Muscle of back (tissue), 3 donors: ENCODE measurements at regions not wholly inside any gene's neighbourhood (a gene's known extent, or its start where the extent isn't known, plus 50 kb on each side); places are given as distances from the start of the nearest gene placed in this dataset.
A peak's percentile ranks its signal among the peaks of the same experiment; 100 is the strongest.

ENCODE experiments used
- DNase-seq, 3 donors: peaks; one replicate each; pipeline versions ENCODE4 v3.0.0 to v3.0.0-alpha.2; 2013

DNA sequence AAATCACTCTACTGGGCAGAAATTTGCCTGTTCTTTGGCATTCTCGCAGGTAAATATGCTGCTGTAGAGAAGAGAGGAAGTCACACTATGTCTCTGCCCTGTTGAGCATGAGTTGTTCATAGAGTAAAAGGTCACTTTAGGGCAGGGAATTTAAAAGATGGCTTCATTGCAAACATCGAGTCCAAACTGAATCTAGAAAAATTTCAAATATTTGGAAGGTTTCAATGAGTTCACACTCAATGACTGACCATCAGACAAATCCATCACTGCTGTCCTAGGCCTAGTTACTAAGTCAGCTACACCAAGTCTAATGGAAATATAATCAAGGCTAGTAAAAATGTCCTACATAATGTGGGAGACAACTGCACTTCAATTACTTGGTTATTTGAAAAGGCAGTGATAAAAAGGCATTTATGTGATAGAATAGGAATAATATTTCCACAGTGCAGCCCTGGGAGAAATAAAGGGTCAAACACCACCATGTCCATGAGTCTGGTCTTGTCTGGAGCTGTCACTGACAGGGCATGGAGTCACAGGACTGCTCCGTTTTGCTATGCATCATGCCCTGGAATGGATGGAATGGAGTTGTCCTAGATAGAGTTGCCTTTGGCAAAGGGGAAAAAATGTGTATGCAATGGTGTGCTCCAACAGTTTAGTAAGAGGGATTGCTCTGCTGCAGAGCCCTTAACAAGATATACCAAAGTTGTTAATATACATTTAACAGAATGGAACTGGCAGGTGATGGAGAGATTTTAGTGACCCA is 218.5 kb upstream of the DAPK1 start:
- no peak for DNase-seq

DNA sequence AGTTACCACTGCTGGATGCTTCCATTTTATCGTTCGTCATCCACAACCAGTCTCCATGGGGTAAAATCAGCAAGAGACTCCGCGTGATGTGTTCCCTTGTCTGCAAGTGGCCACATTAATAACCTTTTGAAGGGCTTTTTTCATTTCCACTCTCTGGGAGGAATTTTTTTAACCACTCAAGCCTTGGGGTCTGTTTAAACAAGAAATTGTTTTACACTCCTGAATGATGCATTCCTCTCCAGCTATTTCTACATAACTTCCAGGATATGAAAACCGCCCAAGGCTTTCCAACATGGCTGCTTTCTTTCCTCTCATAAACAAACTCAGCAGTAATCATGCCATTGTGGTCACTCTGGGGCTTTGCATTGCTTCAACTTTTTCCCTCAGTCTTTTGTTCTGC is 217.2 kb upstream of the DAPK1 start:
- peak in 1 of 3 donors; percentile 88 for DNase-seq

DNA sequence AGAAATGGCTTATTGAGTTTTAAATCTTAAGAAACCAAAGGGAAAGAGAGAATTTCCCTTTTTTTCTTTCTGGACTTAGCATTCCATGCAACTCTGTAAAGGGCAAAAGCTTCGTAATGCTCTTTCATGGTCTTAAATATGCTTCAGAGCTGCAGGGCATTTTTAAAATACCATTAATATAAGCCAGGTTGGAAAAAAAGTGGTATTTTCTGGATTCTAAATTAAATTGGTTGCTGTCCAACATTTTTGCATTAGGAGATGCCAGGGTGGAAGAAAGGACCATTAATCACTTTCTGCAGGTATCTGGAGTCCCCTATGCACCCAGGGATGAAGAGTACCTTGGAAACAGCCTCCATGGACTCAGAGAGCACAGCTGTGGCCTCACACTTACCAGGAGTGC is 215.1 kb upstream of the DAPK1 start:
- DNase-seq: no peak

DNA sequence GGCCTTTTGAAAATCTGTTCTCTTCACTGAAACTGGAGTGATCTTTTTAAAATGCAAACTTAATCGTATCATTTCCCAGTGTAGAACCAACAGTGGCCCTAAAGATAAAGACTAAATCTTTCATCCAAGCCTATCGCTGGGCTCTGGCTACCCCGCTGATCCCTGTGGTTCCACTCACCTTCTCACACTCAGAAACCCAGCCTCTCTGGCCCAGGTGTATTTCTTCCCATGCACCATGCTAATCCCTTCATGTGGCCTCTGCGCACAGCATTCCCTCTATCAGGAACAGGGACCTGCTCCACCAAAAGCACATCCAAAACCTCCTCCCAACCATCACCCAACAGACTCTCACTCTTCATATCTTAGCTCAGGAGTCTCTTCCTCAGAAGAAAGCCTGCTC is 214.1 kb upstream of the DAPK1 start:
- no peak for DNase-seq

DNA sequence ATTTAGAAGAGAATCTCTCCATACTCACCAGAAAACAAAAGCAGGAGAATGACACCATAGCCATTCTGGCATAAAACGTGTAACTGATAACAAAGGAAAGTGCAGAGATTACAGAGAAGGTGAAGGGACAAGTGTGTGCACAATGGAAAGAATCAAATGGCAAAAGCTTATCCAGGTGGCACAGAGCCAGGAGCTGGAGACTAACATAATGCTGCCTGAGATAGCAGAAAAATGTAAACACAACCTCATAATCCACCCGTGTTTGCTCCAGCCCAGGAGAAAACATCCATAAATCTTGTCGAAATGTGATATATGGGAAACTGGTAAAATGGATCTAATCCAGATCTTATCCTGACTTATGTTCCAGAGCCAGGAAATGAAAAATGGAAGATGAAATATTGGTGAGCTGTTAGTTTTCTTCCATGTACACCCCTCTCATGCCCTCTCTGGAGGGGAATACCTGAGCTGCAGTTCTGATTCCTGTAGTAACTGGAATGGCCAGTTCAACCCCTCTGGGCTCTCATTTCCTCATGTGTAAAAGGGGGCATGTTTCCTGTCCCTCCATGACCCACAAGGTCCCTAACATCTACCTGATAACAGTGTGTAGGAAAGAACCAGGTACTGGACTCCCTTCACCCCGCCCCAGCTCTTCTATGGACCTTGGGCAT is 212.3 kb upstream of the DAPK1 start:
- DNase-seq: peak in 1 of 3 donors; percentile 58

DNA sequence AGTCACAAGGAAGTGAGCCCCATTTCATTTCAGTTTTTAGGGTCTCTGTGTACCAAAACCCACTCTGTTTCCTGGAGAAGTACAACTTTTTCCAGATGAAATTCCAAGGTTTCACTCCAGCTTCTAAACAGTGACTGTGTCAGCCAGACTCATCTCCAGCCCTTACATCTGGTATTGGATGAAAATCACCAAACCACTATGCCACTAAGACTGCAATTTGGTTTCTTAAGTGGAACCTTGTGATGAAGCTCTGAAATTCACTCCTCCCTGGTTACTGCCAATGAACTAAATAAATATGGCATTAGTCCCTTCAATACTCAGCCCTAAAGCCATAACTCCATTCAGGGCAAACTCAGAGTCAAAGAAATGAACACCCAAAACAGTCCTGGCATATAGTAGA is 211.2 kb upstream of the DAPK1 start:
- DNase-seq: no peak

DNA sequence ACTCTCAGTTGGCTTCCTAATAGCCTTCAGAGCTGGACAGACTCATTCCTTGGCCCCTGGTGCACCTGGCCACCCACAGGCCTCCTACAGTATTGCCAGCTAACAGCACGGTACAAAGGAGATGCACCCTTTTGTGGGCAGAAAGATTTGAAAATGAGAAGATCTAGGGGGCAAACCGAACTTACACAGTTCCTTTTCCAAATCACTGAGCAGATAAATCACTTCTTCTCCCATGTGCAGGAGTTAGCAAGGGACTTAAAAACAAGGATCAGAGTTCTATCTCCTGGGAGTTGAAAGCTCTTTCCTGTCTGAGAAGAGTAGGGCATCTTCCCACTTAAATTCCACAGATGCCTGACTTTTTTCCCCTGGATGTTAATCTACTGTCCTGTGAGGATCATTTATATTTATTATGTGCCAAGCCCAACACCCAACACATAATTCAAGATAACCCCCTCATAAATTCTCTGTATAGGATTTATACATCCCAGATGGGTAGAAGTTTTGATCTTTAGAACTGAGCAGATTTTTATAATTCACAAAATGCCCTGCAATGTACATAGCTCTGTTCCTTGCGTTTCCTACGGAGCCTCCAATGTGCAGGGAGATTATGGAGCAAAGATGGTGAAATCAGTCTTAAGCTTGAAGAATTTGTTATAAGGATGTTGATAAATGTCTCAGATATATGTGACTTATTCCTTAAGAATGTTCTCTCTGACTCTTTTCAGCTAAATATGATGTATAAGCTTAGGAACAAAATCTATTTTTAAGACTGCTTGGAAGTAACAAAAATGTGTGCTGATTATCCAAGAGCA is 207.2 kb upstream of the DAPK1 start:
- DNase-seq: peak in 1 of 3 donors; percentile 89

DNA sequence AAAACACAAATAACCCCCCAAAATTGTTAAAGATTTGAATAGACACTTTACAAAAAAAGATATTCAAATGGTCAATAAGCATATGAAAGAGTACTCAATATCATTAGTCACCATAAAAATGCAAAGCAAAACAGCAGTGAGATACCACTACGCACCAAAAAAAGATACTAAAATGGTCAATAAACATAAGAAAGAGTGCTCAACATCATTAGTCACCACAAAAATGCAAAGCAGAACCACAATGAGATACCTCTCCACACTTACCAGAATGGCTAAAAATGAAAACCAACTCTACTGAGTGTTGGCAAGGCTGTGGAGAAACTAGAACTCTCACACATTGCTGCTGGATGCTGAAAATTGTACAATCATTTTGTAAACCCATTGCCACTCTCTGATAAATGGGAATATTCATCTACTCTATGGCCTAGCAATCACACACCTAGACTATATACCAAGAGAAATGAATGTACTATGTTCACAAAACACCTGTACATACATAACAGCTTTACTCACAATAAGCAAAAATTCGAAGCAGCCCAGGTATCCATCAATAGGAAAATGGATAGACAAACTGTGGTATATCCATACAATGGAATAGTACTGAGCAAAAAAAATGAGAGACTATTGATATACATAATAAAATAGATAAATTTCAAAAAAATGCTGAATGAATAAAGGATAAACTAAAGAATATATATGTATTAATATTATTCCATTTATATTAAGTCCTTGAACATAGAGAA is 205.0 kb upstream of the DAPK1 start:
- no peak for DNase-seq

DNA sequence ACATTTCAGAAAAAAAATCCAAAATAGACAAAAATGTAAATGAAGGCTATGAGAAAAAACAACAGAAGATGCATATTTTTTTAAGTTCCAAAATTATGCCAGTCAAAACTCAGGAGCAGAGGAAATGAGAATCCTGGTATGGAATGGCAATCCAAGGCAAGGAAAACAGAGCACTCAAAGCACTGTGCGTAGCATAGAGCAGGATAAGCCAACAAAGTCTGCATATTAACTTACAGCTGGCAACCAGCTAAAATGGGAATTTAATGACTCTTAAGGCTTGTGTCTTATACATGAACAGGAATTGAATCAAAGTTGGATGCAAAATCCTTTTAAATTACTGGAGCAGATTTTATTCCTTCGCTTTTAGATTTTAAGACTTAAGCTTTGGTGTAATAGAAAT is 203.5 kb upstream of the DAPK1 start:
- DNase-seq: peak in 1 of 3 donors; percentile 73

DNA sequence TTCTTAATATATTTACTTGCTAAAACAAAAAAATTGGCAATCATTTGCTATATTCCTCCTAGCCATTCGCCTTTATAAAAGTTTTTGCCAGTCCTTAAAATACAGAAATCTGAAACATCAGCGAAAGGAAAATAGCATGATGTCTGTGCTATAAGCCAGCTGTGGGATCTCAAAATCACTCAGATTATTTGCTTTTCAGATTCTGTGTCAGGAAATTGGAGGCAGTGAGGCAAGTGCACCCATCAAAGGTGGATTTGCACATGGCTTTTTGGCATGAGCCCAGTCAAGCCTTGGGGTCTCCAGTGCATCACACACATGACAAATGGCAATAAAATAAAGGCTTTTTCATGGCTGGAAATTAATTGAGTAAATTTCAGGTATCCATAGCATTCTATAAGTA is 196.8 kb upstream of the DAPK1 start:
- DNase-seq: peak in 2 of 3 donors; percentile 49 to 81

DNA sequence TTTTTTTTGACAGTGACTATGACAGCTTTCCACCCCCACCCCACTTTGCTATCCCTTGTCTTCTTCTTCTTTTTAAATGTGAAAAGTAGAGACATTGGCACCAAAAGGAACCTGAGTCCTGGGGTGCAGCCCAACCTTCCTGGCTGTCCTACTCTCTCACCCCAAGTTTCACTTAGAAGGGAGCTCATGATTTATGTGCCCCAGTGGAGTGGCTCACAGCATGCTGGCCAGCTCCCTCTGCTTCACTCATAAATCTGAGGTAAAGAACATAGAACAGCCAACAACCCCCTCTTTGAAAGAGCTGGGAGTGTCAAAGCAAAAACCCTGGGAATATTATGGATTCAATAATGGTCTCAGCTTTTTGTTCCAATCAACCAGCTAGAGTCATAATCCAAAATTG is 196.3 kb upstream of the DAPK1 start:
- DNase-seq: peak in 2 of 3 donors; percentile 64 to 90

DNA sequence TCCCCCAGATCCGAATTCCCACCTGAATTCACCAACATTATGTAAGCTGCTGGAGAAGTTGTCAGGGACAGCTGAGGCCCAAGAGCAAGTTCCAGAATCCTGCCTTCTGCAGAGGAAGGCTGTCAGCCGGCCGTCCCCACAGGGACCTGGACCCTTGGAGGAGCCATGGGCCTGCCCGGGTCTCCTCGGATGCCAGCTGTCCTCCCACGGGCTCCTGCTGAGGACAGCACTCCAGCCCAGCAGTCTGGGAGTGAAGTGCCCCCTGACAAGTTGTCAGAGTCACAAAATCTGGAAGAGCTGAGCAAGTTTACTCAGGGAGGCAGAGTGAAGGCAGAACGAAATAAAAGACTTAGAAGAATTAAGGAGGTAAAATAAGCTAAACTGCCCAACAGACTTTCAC is 192.5 kb upstream of the DAPK1 start:
- peak in 1 of 3 donors; percentile 57 for DNase-seq

DNA sequence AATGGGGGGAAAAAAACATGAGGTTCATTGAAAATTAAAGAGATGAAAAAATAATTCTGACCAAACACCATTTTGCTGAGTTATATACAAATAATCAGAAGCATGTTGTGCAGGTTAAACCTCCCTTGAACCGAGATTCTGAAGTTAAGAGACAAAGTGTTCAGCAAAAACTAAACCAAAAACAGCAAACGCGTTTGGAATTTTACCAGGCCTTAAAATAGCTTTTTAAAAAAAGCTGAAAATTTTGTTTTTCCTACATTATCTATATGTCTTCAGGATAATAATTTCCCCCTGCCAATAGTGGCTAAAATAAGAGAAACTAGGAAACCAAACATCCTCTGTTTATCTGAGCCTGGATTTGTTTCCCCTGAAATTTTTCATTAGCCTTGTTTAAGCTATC is 191.7 kb upstream of the DAPK1 start:
- peak in 2 of 3 donors; percentile 26 to 75 for DNase-seq

DNA sequence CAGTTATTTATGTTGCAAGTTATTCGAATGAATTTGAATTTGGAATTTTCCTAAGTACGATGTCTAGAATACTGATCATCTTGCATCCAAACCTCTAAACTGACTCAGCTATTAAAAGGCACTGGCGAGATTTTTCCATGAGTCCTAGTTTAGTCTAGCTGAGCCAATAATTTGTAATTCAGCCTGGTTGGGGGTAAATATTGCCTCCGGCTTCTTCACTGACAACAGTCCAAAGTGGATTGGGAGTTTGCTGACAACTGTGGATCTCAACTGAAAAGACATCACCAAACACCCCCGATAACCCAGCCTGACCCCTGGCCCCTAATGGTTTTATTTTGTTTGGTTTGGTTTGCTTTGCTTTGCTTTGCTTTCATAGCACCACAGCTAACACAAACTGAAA is 189.8 kb upstream of the DAPK1 start:
- DNase-seq: peak in 2 of 3 donors; percentile 38 to 58

DNA sequence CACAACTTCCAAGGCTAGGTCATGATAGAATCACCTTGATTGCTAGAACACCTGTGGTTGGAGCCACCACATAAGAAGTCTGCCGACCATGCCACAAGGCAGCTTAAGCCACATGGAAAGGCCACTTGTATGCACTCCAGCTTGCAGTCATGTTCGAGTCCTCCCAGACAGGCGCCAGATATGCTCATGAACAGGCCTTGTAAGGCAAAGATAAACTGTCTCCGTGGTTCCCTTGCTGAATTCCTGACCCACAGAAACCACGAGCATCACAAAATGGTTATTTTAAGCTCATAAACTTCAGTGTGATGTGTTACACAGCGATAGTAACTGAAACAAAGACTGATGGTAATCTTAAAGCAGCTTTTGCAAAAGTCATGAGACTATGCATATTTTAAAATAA is 188.4 kb upstream of the DAPK1 start:
- no peak for DNase-seq

DNA sequence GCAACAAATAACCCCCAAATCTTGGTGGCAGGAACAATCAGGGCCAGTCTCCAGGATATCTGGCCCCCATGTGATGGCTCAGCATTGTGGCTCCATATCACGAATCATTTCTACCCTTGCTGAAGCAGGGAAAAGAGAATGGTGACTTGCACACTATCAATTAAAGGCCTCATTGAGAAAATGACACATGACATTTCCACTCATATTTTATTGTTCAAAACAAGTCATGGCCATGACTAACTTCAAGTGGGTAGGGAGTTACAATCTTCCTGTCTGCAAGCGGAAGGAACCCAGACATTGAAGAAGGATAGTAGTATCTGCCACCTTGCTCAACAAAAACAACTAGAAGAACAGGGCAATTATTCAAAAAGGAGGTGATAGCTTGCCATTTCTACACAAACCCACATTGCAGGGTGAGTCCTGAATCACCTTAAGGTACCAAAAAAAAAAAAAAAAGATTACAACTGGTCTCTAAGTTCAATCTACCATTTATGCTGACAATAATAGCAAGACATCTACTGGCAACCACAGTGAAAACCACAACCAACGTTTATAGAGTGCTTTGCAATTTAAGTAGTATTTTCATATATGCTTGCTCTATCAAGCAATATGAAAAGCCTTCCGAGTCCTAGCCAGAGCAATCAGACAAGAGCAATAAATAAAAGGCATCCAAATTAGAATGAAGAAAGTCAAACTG is 186.7 kb upstream of the DAPK1 start:
- DNase-seq: no peak

DNA sequence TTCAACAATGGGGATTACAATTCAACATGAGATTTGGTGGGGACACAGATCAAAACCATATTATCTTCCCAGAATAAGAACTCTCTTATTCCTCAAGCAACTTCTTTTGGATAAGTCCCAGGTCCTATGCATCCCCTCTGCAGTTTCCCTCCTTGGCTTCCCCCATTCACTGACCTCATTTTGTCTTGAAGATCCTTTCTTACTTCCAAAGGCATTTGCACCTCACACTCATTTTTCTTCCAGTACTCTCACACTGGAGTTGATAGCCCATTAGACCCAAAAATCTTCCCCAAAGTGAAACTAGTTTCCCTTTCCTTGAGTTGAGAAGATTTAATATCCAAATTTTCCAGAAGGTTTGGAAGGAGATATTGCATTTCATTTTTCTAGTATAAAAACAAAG is 178.0 kb upstream of the DAPK1 start:
- peak in 2 of 3 donors; percentile 31 to 59 for DNase-seq

DNA sequence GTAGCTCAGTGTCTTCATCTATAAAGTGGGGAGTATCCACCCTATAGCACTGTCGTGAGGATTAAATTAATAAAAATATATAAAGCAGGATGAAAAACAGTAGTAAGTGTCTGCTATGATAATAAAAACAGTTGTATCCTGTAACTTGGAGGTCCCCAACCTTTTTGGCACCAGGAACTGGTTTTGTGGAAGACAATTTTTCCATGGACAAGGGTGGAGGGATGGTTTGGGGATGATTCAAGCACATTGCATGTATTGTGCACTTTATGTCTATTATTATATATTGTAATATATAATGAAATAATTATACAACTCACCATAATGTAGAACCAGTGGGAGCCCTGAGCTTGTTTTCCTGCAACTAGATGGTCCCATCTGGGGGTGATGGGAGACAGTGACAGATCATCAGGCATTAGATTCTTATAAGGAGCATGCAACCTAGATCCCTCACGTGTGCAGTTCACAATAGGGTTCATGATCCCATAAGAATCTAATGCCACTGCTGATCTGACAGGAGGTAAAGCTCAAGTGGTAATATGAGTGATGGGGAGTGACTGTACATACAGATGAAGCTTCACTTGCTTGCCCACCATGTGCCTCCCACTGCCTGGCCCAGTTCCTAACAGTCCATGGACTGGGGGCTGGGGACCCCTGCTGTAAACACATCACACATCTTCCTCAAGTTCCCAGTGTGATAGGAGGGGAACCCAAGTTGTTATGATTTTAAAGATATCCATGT is 177.4 kb upstream of the DAPK1 start:
- no peak for DNase-seq

DNA sequence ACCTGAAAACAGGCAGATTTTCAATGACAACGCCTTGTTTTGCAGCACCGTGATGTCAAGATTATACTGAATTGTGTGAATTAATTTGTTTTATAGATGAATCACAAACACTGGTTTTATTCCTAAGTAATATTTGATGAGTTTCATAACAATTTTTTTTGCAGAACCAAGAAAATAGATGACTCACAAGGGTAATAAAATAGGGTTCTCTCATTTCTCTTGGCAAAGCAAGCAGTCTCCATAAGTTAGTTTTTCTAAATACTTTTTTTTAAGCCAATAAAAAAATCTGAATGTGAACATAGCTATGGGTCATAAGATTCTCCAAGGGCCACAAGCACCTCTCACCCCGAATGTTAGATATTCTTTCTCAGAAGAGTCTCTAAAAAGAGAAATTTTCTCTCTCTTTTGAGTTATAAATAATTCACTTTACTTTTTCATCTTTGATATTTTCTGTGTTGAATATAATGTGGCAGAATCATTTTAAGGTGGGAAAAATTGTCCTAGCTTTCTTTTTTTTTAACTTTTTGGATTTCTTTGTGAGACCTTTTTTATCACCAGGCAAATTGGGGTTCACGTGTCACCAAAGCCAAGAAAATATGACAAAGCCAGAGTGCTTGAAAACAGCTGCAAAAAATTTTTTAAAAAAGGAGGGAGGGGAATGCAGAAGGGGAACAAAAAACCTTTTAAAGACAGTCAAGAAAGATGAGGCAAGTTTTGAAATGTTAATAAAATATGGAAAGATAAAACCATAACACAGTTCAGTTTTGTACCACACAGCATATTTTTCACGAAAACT is 174.6 kb upstream of the DAPK1 start:
- DNase-seq: peak in 2 of 3 donors; percentile 30 to 71

DNA sequence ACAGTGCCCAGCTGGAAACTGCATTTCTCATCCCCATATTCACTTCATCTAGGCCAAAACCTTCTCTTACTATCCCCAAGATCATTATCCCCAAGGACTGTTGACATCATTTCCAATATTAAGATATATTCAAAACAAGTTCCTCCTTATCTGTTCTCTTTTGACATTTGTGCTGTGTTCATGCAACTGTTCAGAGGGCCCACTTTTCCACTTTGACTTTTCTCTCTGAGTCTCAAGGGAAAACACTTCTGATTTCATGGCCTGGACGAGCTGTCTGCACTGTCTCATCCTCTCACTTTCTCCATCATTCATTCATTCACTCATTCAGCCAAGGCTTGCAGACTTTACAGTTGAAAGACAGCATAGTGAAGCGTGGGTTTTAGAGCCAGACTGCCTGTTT is 173.7 kb upstream of the DAPK1 start:
- peak in 1 of 3 donors; percentile 59 for DNase-seq
